Uterus (tissue), 3 donors: ENCODE measurements at regions not wholly inside any gene's neighbourhood (a gene's known extent, or its start where the extent isn't known, plus 50 kb on each side); places are given as distances from the start of the nearest gene placed in this dataset.

Experiments
- DNase-seq, 2 donors: peaks; one replicate each; pipeline ENCODE4 v3.0.0-alpha.2; 2019 to 2020
- H3K27ac ChIP-seq, 2 donors: fragments of 200-600 bp; sonication (generic); 1 replicate in 1 of 2; 2 replicates in 1 of 2; pipeline ENCODE4 v1.5.1; 2016 to 2018
- H3K27me3 ChIP-seq, 2 donors: fragments of 200-600 bp; sonication (generic); one replicate each; pipeline ENCODE4 v1.5.1; 2018 to 2019; ENCODE audit warnings: control low read depth in 1 of 2
- H3K36me3 ChIP-seq, 2 donors: fragments of 200-600 bp; sonication (generic); one replicate each; pipeline ENCODE4 v1.5.1; 2019; ENCODE audit warnings: control low read depth in 1 of 2
- H3K4me1 ChIP-seq, 2 donors: fragments of 200-600 bp; sonication (generic); one replicate each; pipeline ENCODE4 v1.5.1; 2018 to 2019; ENCODE audit warnings: control low read depth in 1 of 2
- H3K4me3 ChIP-seq, 2 donors: fragments of 200-600 bp; sonication (generic); 1 replicate in 1 of 2; 2 replicates in 1 of 2; pipeline ENCODE4 v1.5.1; 2018 to 2019; ENCODE audit warnings: mild to moderate bottlenecking in 1 of 2
- H3K9me3 ChIP-seq, 2 donors: fragments of 200-600 bp; sonication (generic); one replicate each; pipeline ENCODE4 v1.5.1; 2019; ENCODE audit warnings: control low read depth in 1 of 2
- CTCF ChIP-seq, 4 experiments: fragments of 200-600 bp in 2 of 4; fragments of 450-650 bp in 2 of 4; sonication (generic) in 2 of 4; IDR thresholded peaks; one replicate each; pipeline ENCODE4 v1.5.1; 2016 to 2019; ENCODE audit warnings: antibody characterized with exemption in 4 of 4, mild to moderate bottlenecking in 2 of 4, moderate library complexity in 1 of 4
- POLR2A ChIP-seq, 2 donors: fragments of 450-650 bp; IDR thresholded peaks; one replicate each; pipeline ENCODE4 v1.6.1; 2016; ENCODE audit warnings: antibody characterized with exemption in 2 of 2, mild to moderate bottlenecking in 1 of 2, moderate library complexity in 1 of 2
- intact Hi-C: fragments of 100-400 bp; cut with DNase I; formaldehyde crosslinking; loops from one replicate; pipeline ENCODE4 v1.15.1; 2023; ENCODE audit warnings: low total_unique reads
- donor health status: DM: yes; HTN: yes; CAD: no.

GRCh38 chr13:40338217-40338616 is 328.2 kb downstream of the FOXO1 start:
- DNase-seq = no peak
- no peaks in the 10 kb centered on the region for H3K4me1 ChIP-seq
- no peak overlapping the region for H3K27ac ChIP-seq
- intact Hi-C loops = no loop called here
- H3K4me3 ChIP-seq = no peak overlapping the region
- H3K36me3 ChIP-seq = no peaks in the 10 kb centered on the region
- no peaks in the 10 kb centered on the region for H3K27me3 ChIP-seq
- no peaks in the 10 kb centered on the region for H3K9me3 ChIP-seq
- TF ChIP-seq POLR2A (IDR thresholded peaks at IDR 0.05) (no peak), CTCF (IDR thresholded peaks at IDR 0.05) (no peak)

GRCh38 chr13:40340368-40341095 is 325.9 kb downstream of the FOXO1 start:
- Histone ChIP-seq H3K27ac (no peak overlapping the region), H3K9me3 (no peaks in the 10 kb centered on the region), H3K36me3 (no peaks in the 10 kb centered on the region), H3K4me1 (no peaks in the 10 kb centered on the region), H3K27me3 (no peaks in the 10 kb centered on the region), H3K4me3 (no peak overlapping the region)
- TF ChIP-seq POLR2A (IDR thresholded peaks at IDR 0.05) (no peak), CTCF (IDR thresholded peaks at IDR 0.05) (no peak)
- no peak for DNase-seq
- intact Hi-C loops = no loop called here

- Histone ChIP-seq H3K9me3 (no peaks in the 10 kb centered on the region), H3K27ac (no peak overlapping the region), H3K27me3 (no peaks in the 10 kb centered on the region), H3K4me3 (no peak overlapping the region), H3K4me1 (no peaks in the 10 kb centered on the region), H3K36me3 (no peaks in the 10 kb centered on the region)
- TF ChIP-seq POLR2A (IDR thresholded peaks at IDR 0.05) (no peak), CTCF (IDR thresholded peaks at IDR 0.05) (no peak)
- intact Hi-C loops = no loop called here
- no peak for DNase-seq
These were observed 325.4 kb downstream of the FOXO1 start for GRCh38 chr13:40341096-40341471.

GRCh38 chr13:40341501-40341900 is 324.9 kb downstream of the FOXO1 start:
- no peak overlapping the region for H3K4me3 ChIP-seq
- DNase-seq = no peak
- H3K27ac ChIP-seq = no peak overlapping the region
- no peaks in the 10 kb centered on the region for H3K36me3 ChIP-seq
- intact Hi-C loops = no loop called here
- H3K27me3 ChIP-seq = no peaks in the 10 kb centered on the region
- no peaks in the 10 kb centered on the region for H3K9me3 ChIP-seq
- no peak for TF ChIP-seq CTCF (IDR thresholded peaks at IDR 0.05)
- no peak for TF ChIP-seq POLR2A (IDR thresholded peaks at IDR 0.05)
- no peaks in the 10 kb centered on the region for H3K4me1 ChIP-seq

- Histone ChIP-seq H3K4me3 (no peak overlapping the region), H3K4me1 (no peaks in the 10 kb centered on the region), H3K36me3 (no peaks in the 10 kb centered on the region), H3K27ac (no peak overlapping the region), H3K27me3 (no peaks in the 10 kb centered on the region), H3K9me3 (no peaks in the 10 kb centered on the region)
- no peak for DNase-seq
- TF ChIP-seq POLR2A (IDR thresholded peaks at IDR 0.05) (no peak), CTCF (IDR thresholded peaks at IDR 0.05) (no peak)
- intact Hi-C loops = no loop called here
These were observed 324.0 kb downstream of the FOXO1 start for GRCh38 chr13:40342461-40342860.
